ENCODE measurements at regions not wholly inside any gene's neighbourhood (a gene's known extent, or its start where the extent isn't known, plus 50 kb on each side); places are given as distances from the start of the nearest gene placed in this dataset.
"Not testable (repeated sequence)": the region's sequence is repeated elsewhere in the genome, so short reads cannot be mapped to it uniquely, and the experiment has no call there.

GRCh38 chr6:103870970-103871369, 988.7 kb downstream of the HACE1 start:
- no peaks in the 10 kb centered on the region for H3K4me1 ChIP-seq (ENCODE audit: insufficient read depth, low read length)
- no peaks in the 10 kb centered on the region for H3K9me3 ChIP-seq (ENCODE audit: low read depth, low read length)
- H3K27me3 ChIP-seq (ENCODE audit: insufficient read depth, low read length) = no peaks in the 10 kb centered on the region
- no peak overlapping the region for H3K4me3 ChIP-seq (ENCODE audit: low read length)

- H3K9me3 ChIP-seq (ENCODE audit: low read depth, low read length) = no peaks in the 10 kb centered on the region
- no peak overlapping the region for H3K4me3 ChIP-seq (ENCODE audit: low read length)
- H3K27me3 ChIP-seq (ENCODE audit: insufficient read depth, low read length) = no peaks in the 10 kb centered on the region
- H3K4me1 ChIP-seq (ENCODE audit: insufficient read depth, low read length) = no peaks in the 10 kb centered on the region
Observed at GRCh38 chr6:103862297-103862696, 997.4 kb downstream of the HACE1 start.

- Histone ChIP-seq H3K9me3 (ENCODE audit: low read depth, low read length) (no peaks in the 10 kb centered on the region), H3K4me3 (ENCODE audit: low read length) (no peak overlapping the region), H3K27me3 (ENCODE audit: insufficient read depth, low read length) (no peaks in the 10 kb centered on the region), H3K4me1 (ENCODE audit: insufficient read depth, low read length) (no peaks in the 10 kb centered on the region)
Observed at GRCh38 chr6:103858003-103858402, 1001.7 kb downstream of the HACE1 start.

GRCh38 chr6:103855750-103856149, 1004.0 kb downstream of the HACE1 start:
- H3K4me3 ChIP-seq (ENCODE audit: low read length) = no peak overlapping the region
- H3K27me3 ChIP-seq (ENCODE audit: insufficient read depth, low read length) = no peaks in the 10 kb centered on the region
- H3K9me3 ChIP-seq (ENCODE audit: low read depth, low read length) = no peaks in the 10 kb centered on the region
- no peaks in the 10 kb centered on the region for H3K4me1 ChIP-seq (ENCODE audit: insufficient read depth, low read length)

- Histone ChIP-seq H3K4me1 (ENCODE audit: insufficient read depth, low read length) (no peaks in the 10 kb centered on the region), H3K9me3 (ENCODE audit: low read depth, low read length) (no peaks in the 10 kb centered on the region), H3K4me3 (ENCODE audit: low read length) (no peak overlapping the region), H3K27me3 (ENCODE audit: insufficient read depth, low read length) (no peaks in the 10 kb centered on the region)
Observed at GRCh38 chr6:103854059-103854458, 1005.7 kb downstream of the HACE1 start.

GRCh38 chr6:103838457-103838856, 1021.3 kb downstream of the HACE1 start:
- no peaks in the 10 kb centered on the region for H3K4me1 ChIP-seq (ENCODE audit: insufficient read depth, low read length)
- no peaks in the 10 kb centered on the region for H3K27me3 ChIP-seq (ENCODE audit: insufficient read depth, low read length)
- no peak overlapping the region for H3K4me3 ChIP-seq (ENCODE audit: low read length)
- no peaks in the 10 kb centered on the region for H3K9me3 ChIP-seq (ENCODE audit: low read depth, low read length)

GRCh38 chr6:103826209-103826608, 1033.5 kb downstream of the HACE1 start:
- Histone ChIP-seq H3K27me3 (ENCODE audit: insufficient read depth, low read length) (no peaks in the 10 kb centered on the region), H3K9me3 (ENCODE audit: low read depth, low read length) (no peaks in the 10 kb centered on the region), H3K4me1 (ENCODE audit: insufficient read depth, low read length) (no peaks in the 10 kb centered on the region), H3K4me3 (ENCODE audit: low read length) (no peak overlapping the region)

- peaks cover 5% of the 10 kb centered on the region for H3K9me3 ChIP-seq (ENCODE audit: low read depth, low read length)
- no peaks in the 10 kb centered on the region for H3K4me1 ChIP-seq (ENCODE audit: insufficient read depth, low read length)
- H3K4me3 ChIP-seq (ENCODE audit: low read length) = no peak overlapping the region
- H3K27me3 ChIP-seq (ENCODE audit: insufficient read depth, low read length) = no peaks in the 10 kb centered on the region
Observed at GRCh38 chr6:103820148-103820547, 1039.6 kb downstream of the HACE1 start.

- Histone ChIP-seq H3K9me3 (ENCODE audit: low read depth, low read length) (peaks cover 5% of the 10 kb centered on the region), H3K27me3 (ENCODE audit: insufficient read depth, low read length) (no peaks in the 10 kb centered on the region), H3K4me1 (ENCODE audit: insufficient read depth, low read length) (no peaks in the 10 kb centered on the region)
Observed at GRCh38 chr6:103819509-103819908, 1040.2 kb downstream of the HACE1 start.

GRCh38 chr6:103812970-103813369, 1046.7 kb downstream of the HACE1 start:
- no peaks in the 10 kb centered on the region for H3K4me1 ChIP-seq (ENCODE audit: insufficient read depth, low read length)
- no peaks in the 10 kb centered on the region for H3K27me3 ChIP-seq (ENCODE audit: insufficient read depth, low read length)

More at GRCh38 chr6:103819509-103819908, 1040.2 kb downstream of the HACE1 start:
- H3K4me3 ChIP-seq (ENCODE audit: low read length) = no peak overlapping the region

GRCh38 chr6:103801901-103802479, 1057.7 kb downstream of the HACE1 start:
- not testable (repeated sequence) for H3K9me3 ChIP-seq (ENCODE audit: low read depth, low read length); H3K4me3 ChIP-seq (ENCODE audit: low read length); H3K4me1 ChIP-seq (ENCODE audit: insufficient read depth, low read length); H3K27me3 ChIP-seq (ENCODE audit: insufficient read depth, low read length)

More at GRCh38 chr6:103812970-103813369, 1046.7 kb downstream of the HACE1 start:
- Histone ChIP-seq H3K9me3 (ENCODE audit: low read depth, low read length) (peaks cover 5% of the 10 kb centered on the region), H3K4me3 (ENCODE audit: low read length) (no peak overlapping the region)

- Histone ChIP-seq H3K4me3 (ENCODE audit: low read length) (no peak overlapping the region), H3K9me3 (ENCODE audit: low read depth, low read length) (no peaks in the 10 kb centered on the region), H3K27me3 (ENCODE audit: insufficient read depth, low read length) (no peaks in the 10 kb centered on the region), H3K4me1 (ENCODE audit: insufficient read depth, low read length) (no peaks in the 10 kb centered on the region)
Observed at GRCh38 chr6:103799971-103800670, 1059.6 kb downstream of the HACE1 start.

GRCh38 chr6:103798166-103798565, 1061.6 kb downstream of the HACE1 start:
- no peaks in the 10 kb centered on the region for H3K27me3 ChIP-seq (ENCODE audit: insufficient read depth, low read length)
- no peak overlapping the region for H3K4me3 ChIP-seq (ENCODE audit: low read length)
- no peaks in the 10 kb centered on the region for H3K4me1 ChIP-seq (ENCODE audit: insufficient read depth, low read length)
- no peaks in the 10 kb centered on the region for H3K9me3 ChIP-seq (ENCODE audit: low read depth, low read length)

GRCh38 chr6:103797738-103798137, 1062.0 kb downstream of the HACE1 start:
- Histone ChIP-seq H3K9me3 (ENCODE audit: low read depth, low read length) (no peaks in the 10 kb centered on the region), H3K4me1 (ENCODE audit: insufficient read depth, low read length) (no peaks in the 10 kb centered on the region), H3K4me3 (ENCODE audit: low read length) (no peak overlapping the region), H3K27me3 (ENCODE audit: insufficient read depth, low read length) (no peaks in the 10 kb centered on the region)

- no peaks in the 10 kb centered on the region for H3K9me3 ChIP-seq (ENCODE audit: low read depth, low read length)
- no peak overlapping the region for H3K4me3 ChIP-seq (ENCODE audit: low read length)
- no peaks in the 10 kb centered on the region for H3K27me3 ChIP-seq (ENCODE audit: insufficient read depth, low read length)
- H3K4me1 ChIP-seq (ENCODE audit: insufficient read depth, low read length) = no peaks in the 10 kb centered on the region
Observed at GRCh38 chr6:103791458-103791857, 1068.3 kb downstream of the HACE1 start.

- Histone ChIP-seq H3K27me3 (ENCODE audit: insufficient read depth, low read length) (no peaks in the 10 kb centered on the region), H3K4me1 (ENCODE audit: insufficient read depth, low read length) (no peaks in the 10 kb centered on the region), H3K9me3 (ENCODE audit: low read depth, low read length) (no peaks in the 10 kb centered on the region), H3K4me3 (ENCODE audit: low read length) (no peak overlapping the region)
Observed at GRCh38 chr6:103784117-103784516, 1075.6 kb downstream of the HACE1 start.

Measured in mononuclear cell (primary cell).